ENCODE measurements at regions not wholly inside any gene's neighbourhood (a gene's known extent, or its start where the extent isn't known, plus 50 kb on each side); places are given as distances from the start of the nearest gene placed in this dataset.

GRCh38 chr6:85125526-85125925, 324.4 kb upstream of the NT5E start:
- Histone ChIP-seq H3K9ac (ENCODE audit: low read depth in 2 of 2, low read length in 2 of 2) (no peak overlapping the region), H3K4me3 (no peak overlapping the region), H3K4me1 (no peaks in the 10 kb centered on the region), H3K36me3 (no peaks in the 10 kb centered on the region), H3K27ac (no peak overlapping the region), H3K27me3 (no peaks in the 10 kb centered on the region), H3K9me3 (no peaks in the 10 kb centered on the region)
- intact Hi-C loops (cut with DNase I): no loop called here
- no peak for DNase-seq
- TF ChIP-seq CTCF (IDR thresholded peaks at IDR 0.05): no peak

GRCh38 chr6:85124472-85125354, 325.2 kb upstream of the NT5E start:
- H3K4me3 ChIP-seq: no peak overlapping the region
- TF ChIP-seq CTCF (IDR thresholded peaks at IDR 0.05): no peak
- H3K36me3 ChIP-seq: no peaks in the 10 kb centered on the region
- no peak overlapping the region for H3K27ac ChIP-seq
- no peaks in the 10 kb centered on the region for H3K27me3 ChIP-seq
- no peaks in the 10 kb centered on the region for H3K4me1 ChIP-seq
- DNase-seq: no peak
- no peak overlapping the region for H3K9ac ChIP-seq (ENCODE audit: low read depth in 2 of 2, low read length in 2 of 2)
- H3K9me3 ChIP-seq: no peaks in the 10 kb centered on the region
- intact Hi-C loops (cut with DNase I): no loop called here

GRCh38 chr6:85121158-85121557, 328.7 kb upstream of the NT5E start:
- H3K9ac ChIP-seq (ENCODE audit: low read depth in 2 of 2, low read length in 2 of 2): no peak overlapping the region
- H3K27me3 ChIP-seq: no peaks in the 10 kb centered on the region
- no peak for DNase-seq
- no peaks in the 10 kb centered on the region for H3K4me1 ChIP-seq
- no peak overlapping the region for H3K4me3 ChIP-seq
- intact Hi-C loops (cut with DNase I): no loop called here
- no peak for TF ChIP-seq CTCF (IDR thresholded peaks at IDR 0.05)
- no peaks in the 10 kb centered on the region for H3K9me3 ChIP-seq
- H3K27ac ChIP-seq: no peak overlapping the region
- H3K36me3 ChIP-seq: no peaks in the 10 kb centered on the region

GRCh38 chr6:85118652-85119235, 331.1 kb upstream of the NT5E start:
- Histone ChIP-seq H3K4me3 (no peak overlapping the region), H3K27ac (no peak overlapping the region), H3K9me3 (no peaks in the 10 kb centered on the region), H3K27me3 (no peaks in the 10 kb centered on the region), H3K4me1 (no peaks in the 10 kb centered on the region), H3K36me3 (no peaks in the 10 kb centered on the region), H3K9ac (ENCODE audit: low read depth in 2 of 2, low read length in 2 of 2) (no peak overlapping the region)
- intact Hi-C loops (cut with DNase I): no loop called here
- TF ChIP-seq CTCF (IDR thresholded peaks at IDR 0.05): no peak
- no peak for DNase-seq

- Histone ChIP-seq H3K9ac (ENCODE audit: low read depth in 2 of 2, low read length in 2 of 2) (no peak overlapping the region), H3K4me1 (no peaks in the 10 kb centered on the region), H3K27me3 (no peaks in the 10 kb centered on the region), H3K9me3 (no peaks in the 10 kb centered on the region), H3K36me3 (no peaks in the 10 kb centered on the region), H3K4me3 (no peak overlapping the region), H3K27ac (no peak overlapping the region)
- intact Hi-C loops (cut with DNase I): no loop called here
- no peak for DNase-seq
- TF ChIP-seq CTCF (IDR thresholded peaks at IDR 0.05): no peak
These were observed 331.6 kb upstream of the NT5E start for GRCh38 chr6:85118233-85118632.

All from colonic mucosa (tissue), 4 donors.